HG02623 (cell line): ENCODE measurements at regions not wholly inside any gene's neighbourhood (a gene's known extent, or its start where the extent isn't known, plus 50 kb on each side); places are given as distances from the start of the nearest gene placed in this dataset.

ENCODE experiments used
- ATAC-seq: cut with Tn5 transposase; IDR thresholded peaks from one replicate; pipeline ENCODE4 v1.9.1; 2021; ENCODE audit warnings: moderate library complexity; ENCODE audit not compliant: unreplicated experiment

DNA sequence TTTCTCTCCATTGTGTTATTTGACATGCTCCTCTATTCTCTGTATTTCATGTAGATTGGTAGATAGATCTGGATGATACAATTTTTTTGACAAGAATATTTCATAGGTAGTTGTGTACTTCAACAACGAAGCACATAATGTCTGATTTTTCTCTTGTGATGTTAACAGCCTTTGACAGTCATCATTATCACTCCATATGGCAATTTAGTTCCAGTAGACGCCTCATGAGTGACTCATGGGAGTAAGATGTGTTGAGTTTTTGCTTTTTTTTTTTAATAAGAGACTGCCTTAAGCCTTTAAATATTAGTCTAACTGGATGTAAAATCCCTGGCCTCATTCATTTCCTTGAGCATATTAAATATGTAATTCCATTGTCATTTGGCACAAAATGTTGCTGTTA lies 123.5 kb upstream of the ZNF32 start:
- ATAC-seq: no peak

DNA sequence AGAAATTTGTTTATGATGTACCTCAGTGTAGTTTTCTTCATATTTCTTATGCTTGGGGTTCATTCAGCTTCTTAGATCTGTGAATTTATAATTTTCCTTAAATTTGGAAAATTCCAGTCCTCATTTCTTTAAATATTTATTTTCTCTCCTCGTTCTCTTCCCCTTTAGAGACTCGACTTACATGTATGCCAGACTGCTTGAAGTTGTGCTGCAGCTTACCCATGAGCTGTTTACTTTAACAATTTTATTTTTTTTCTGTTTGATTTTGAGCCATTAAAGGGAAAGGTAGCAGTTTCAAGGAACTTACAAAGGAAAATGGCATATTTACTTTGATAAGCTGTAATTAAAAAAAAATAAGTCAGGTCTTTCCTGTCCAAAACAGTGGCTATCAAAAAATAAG lies 123.0 kb upstream of the ZNF32 start:
- no peak for ATAC-seq

DNA sequence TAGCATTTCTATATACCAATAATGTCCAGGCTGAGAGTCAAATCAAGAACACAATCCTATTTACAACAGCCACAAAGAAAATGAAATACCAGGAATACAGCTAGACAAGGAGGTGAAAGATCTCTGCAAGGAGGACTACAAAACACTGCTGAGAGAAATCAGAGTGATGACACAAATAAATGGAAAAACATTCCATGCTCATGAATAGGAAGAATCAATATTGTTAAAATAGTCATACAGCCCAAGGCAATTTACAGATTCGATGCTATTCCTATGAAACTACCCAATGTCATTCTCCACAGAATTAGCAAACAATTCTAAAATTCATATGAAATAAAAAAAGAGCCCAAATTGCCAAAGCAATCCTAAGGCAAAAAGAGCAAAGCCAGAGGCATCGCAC lies 116.8 kb upstream of the ZNF32 start:
- no peak for ATAC-seq

- no peak for ATAC-seq
These were observed 115.2 kb upstream of the ZNF32 start for GRCh38 chr10:43763846-43764245.

- ATAC-seq: no peak
These were observed 111.8 kb upstream of the ZNF32 start for GRCh38 chr10:43760514-43760913.

- no peak for ATAC-seq
These were observed 110.5 kb upstream of the ZNF32 start for GRCh38 chr10:43759216-43759615.

- ATAC-seq: no peak
These were observed 107.7 kb upstream of the ZNF32 start for GRCh38 chr10:43756341-43756740.

DNA sequence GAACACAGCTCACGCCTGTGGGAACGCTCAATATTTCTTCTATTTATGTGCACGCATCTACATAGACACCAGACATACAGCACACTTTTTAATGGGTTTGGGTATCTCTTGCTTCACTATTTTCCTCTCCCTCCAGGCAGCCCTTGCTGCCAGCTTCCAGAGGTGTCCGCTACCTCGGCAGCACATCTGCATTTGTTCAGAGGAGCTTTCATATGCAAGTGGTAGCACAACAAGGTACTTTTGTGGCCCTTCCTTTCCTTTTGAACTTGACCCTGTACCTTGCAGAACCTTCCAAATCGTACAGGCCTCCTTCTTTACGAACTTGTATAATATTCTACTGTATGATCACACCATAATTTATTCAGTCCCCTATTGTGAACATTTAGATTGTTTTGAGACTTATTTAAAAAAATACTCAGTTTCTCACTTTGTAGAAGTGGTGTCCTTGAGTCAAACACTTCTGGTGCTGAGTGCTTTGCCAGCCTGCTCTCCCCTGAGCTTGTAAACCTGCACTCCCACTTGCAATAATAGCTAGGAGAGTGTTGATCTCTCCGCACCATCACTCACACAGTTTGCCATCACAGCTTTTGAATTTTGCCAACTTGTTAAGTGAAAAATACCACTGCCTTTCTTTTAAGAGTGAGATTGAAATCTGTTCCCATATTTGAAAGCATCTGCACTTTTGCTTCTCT lies 106.0 kb upstream of the ZNF32 start:
- ATAC-seq: no peak

DNA sequence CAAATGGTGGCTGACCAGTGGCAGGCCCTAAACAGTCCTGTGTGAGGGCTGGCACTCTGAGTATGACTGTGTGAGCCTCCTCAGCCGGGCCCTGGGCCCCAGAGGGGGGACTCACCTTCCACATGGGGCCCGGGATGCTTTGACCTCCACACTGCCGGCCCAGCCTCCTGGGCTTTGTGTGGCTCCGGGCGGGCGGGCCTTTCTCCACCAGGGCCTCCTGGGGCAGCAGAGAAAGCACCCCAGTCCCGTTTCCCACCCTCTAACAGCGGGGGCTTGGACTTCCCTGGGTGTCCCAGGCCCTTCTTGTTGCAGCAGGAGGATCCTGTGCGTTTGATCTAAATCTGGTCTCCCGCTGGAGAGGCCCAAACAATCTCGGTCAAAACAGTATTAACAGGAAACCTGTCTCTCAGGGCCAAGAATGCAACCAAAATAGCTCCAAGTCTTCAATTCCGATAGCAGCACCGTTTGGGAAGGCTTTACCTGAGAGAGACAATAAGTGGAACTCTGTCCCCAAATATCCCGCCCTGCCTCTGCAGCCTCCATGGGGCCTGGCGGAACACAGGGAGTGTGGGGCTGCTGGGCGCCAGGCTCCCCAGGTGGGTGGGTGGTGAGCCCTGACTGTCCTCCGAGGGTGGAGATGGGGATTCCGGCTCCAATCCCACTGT lies 104.8 kb upstream of the ZNF32 start:
- ATAC-seq: no peak

DNA sequence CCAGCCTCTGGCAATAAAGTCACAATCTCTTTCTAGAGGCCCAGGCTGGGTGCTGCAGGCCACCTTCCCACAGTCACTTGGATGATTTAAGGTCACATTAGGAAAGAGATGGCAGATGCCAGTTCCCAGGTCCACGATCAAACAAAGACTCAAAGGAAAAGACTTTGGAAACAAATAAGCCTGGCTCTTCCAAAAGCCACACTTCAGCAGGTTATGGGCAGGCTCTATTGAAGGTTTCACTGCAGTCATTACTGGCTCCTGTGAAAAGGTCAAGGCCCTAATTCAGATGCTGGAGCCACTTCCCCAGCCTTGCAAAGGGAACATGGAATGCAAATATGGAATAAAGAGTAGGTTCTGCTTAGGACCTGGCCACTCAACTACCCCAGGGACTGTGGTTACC lies 104.0 kb upstream of the ZNF32 start:
- no peak for ATAC-seq

DNA sequence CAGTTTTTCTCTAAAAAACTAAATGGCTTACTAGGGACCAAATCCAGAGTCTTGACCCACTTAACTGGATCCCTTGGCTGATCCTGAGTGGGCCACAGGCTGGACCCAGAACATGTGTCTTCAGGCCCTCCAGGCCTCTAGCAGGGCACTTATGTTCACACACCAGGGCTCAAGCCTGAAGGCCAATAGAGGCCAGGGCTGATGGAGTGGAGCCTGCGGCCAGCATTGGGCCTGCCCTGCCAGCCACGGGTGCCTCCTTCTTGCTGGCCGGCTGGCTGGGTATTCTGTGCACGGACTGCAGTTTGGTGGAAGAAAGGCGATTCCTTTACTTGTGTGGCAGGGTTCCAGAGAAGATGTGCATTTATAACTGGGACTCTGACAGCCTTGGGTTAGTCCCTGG lies 103.0 kb upstream of the ZNF32 start:
- no peak for ATAC-seq

- no peak for ATAC-seq
These were observed 101.4 kb upstream of the ZNF32 start for GRCh38 chr10:43749940-43750552.

GRCh38 chr10:43749145-43749576 lies 100.5 kb upstream of the ZNF32 start:
- no peak for ATAC-seq

DNA sequence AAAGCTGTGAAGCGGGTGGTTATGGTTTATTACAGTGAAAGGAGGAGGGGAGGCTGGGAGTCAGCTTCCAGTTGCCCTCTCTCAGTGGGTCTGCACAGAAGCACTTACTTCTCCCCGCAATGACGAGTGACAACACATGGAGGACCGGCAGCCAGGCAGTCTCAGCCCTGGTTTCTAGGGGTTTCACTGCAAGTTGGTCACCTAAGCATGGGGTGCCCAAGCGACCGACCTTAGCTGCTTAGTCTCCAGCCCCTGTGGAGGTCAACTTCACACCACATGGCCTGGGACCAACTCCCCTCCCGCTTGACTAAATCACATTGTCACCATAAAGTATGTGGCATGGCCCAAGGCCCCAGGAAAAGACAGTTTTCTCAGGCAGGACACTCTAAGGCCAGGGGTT lies 99.9 kb upstream of the ZNF32 start:
- ATAC-seq: no peak

- no peak for ATAC-seq
These were observed 98.2 kb upstream of the ZNF32 start for GRCh38 chr10:43746906-43747305.

GRCh38 chr10:43739161-43739560 lies 90.5 kb upstream of the ZNF32 start:
- no peak for ATAC-seq

DNA sequence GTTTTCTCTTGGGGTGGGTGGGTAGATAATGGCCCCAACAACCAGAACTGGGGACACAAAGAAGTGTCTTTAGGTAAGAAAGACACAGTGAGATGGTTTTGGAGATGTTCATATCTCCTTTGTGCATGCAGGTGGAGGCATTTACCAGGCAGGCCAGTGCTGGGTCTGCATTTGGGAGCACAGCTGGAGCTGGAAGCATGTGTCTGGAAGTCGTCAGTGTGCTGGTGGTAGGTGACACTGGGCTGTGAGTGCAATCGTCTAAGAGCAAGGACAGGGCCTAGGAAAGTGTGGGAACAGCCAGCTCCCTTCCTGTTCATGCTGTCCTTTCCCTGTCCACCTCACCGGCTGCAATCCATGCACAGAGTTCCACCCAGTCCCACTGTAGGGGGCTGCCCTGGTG lies 88.3 kb upstream of the ZNF32 start:
- ATAC-seq: no peak

DNA sequence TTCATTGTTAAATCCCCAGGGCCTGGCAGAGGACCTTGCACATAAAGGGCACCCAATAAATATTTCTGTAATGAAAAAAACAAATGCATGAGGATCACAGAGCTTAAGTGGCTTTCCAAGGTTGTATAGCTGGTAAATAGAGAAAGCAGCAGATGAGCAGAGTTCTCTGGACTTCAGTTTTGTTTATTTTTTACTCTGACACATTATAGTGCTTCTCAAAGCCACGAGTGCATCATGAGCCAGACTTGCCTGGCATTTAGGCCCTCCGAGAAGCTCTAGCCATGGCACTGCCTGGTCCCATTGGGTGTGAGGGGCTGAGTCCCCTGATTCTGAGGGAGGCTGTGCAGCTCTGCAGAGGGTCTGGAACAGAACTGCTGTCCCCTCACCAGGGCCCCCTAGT lies 87.2 kb upstream of the ZNF32 start:
- ATAC-seq: no peak

- no peak for ATAC-seq
These were observed 86.0 kb upstream of the ZNF32 start for GRCh38 chr10:43734716-43735115.

DNA sequence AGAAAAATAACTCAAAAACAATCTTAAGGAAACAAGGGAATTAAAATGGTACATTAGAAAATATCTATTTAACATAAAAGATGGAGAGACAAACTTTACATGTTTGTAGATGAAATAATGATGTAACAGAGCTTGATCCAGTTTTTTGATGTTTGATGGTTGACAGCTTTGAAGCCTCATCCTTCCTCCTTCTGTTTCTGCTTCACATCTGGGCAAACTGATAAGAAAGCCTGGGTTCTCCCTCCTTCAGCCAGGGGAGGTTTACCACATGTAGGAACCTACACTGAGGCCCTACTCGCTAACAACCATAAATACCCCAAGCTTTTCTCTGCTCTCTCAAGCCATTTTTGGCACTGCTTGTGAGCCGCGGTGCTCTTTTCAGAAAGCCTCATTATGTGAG lies 82.8 kb upstream of the ZNF32 start:
- no peak for ATAC-seq

DNA sequence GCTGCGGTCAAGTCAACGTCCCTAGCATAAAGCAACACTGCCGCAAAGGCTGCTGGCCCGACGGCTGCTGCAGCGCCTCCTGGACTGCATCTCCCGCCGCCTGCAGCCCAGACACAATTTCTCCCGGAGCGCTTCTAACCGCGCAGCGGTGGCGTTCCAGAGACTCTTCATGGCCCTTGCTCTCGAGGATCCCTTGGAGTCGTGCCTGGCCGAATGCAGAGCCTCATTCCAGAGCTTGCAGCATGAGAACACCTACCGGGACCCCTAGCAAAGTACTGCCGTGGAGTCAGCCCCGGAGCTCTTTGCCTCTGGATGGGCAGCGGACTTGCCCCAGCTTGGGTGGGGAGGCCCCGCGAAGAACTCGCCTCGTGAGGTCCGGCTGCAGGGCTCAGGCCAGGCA lies 79.7 kb upstream of the ZNF32 start:
- ATAC-seq: no peak

DNA sequence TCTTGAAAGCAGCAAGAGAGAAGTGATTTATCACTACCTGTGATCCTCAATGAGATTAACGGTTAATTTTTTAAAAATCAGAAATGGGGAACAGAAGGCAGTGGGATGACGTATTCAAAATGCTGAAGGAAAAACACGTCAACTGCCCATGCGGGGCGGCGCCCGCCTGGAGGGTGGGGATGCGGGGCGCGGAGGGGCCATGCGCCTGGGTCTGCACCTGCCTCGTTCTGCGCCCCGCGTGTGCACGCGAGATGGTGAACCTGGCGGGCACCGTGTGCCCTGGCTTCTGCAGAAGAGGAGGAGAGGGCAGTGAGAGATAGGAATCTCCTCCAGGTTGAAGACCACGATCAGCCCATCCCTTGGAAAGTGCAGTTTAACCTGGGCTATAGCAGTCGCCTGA lies 79.3 kb upstream of the ZNF32 start:
- ATAC-seq: no peak
